CD4-positive, alpha-beta T cell treated with Interleukin-17A for 1 hour (primary cell): ENCODE measurements at regions not wholly inside any gene's neighbourhood (a gene's known extent, or its start where the extent isn't known, plus 50 kb on each side); places are given as distances from the start of the nearest gene placed in this dataset.

Experiments
- DNase-seq: peaks from one replicate; pipeline ENCODE4 v3.0.0-alpha.2; 2020

GRCh38 chr9:107119735-107120134 lies 163.3 kb upstream of the RAD23B start:
- no peak for DNase-seq

DNA sequence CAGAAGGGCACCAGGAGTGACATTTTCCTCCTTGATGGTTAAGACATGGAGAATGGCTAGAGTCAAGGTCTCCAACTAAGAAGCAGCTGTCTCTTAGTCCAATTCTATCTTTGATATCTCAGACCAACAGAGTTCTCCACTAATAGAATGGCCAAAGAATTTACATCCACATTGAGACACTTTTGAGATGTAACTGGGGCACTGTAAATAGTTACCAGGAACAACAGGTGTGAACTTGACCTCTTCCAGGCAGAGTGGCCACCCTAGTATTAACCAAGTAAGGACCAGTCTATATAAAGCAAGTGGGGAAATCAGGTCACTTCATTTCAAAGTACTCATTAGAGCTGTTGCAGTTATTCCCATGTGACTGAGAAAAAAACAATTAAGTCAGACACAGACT lies 159.7 kb upstream of the RAD23B start:
- no peak for DNase-seq

DNA sequence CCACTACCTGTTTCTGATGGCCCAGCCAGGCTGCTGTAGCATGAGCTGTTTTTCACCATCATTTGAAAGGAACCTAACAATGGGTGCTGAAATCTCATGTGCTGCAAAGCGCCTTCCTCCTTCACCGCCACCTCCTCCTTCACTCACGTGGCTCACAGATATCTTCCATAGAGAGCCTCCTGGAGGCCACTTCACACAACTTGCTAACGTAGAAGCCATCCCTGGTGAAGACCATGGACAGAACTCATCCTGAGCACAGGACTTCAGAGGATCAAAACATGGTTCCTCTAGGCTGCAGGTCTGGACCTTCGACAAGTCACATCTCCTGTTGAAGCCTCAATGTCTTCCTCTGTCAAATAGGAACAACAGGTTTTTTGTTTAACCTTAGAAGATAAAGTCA lies 155.5 kb upstream of the RAD23B start:
- DNase-seq: no peak

DNA sequence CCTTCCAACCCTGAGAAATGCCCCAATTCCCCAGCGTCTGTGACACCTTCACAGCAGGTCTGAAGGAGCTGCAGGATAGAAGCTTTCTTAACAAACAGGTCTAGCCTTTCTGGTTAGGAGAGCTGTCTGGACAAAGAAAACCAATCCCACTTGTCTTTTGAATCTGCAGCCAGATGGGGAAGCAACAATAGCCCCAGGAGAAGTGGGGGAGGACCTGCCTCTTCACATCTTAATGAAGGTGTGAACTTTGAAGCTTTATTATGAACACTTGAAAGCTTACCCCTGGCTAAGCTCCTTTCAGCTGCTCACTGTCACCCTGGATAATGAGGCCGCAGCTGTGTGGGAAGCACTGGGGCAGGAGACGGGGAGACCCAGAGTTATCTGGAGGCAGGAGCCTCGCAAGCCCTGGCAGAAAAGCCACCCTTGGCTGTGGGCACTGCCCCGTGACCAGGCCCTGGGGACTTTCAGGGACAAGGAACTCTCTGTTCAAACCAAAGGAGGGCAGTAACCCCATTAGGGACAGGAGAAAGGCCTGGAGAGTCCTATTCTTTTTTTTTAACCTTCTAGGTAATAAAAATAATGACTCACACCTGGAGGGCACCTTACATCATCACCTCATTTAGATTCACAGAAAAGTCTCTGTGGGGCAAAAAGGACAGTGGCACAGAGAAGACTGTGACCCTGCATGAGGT lies 151.8 kb upstream of the RAD23B start:
- no peak for DNase-seq

DNA sequence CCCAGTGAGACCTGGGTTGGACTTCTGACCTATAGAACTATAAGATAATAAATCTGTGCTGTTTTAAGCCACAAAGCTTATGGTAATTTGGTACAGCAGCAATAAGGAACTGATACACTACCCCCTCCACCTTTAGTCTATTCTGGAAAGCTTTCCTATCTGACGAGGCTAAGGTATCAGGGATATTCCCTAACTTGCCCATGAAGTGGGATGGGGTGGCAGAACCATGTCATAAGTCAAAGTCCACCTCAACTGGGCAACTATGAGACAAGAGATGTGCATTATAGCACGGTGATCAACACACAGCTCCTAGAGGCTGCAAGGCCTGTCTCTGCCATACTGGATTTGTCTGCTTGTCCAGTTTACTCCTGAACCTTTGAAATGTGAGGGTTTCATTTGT lies 146.8 kb upstream of the RAD23B start:
- no peak for DNase-seq

- DNase-seq: peak; percentile 10
Measured at GRCh38 chr9:107137495-107138202, 145.4 kb upstream of the RAD23B start.

DNA sequence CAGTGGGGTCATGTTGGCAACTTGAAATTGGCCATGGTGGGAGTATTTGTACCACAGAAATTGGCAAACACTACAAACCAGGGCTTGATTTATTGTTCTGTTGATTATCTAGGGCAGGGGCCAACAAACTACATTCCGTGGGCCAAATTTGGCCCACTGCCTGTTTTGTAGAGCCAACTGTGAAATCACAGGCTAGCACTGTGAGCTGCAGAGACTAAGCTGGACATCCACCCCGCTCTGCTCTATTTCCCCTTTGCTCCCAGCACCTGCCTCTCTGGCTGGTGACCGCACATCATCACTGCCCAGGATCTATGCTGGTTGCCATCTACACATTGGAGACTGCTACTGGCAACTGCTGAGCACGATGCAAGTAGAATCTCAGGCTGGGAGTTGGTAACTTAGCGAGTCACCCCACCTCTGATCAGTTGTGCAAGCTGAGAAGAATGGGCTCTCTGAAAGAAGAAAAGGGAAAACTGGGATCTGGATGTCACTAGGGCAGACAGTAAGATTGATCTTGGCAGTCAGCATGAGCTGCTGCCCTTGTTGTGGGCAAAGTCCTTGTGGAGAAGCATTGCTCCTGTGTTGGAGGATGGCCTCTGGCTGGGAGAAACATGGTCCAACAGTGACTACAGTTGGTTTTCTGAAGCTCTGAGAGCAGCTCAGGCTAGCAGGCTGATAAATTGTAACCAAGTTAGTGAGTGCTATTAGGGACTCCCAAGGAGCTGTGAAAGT lies 144.7 kb upstream of the RAD23B start:
- DNase-seq: no peak

DNA sequence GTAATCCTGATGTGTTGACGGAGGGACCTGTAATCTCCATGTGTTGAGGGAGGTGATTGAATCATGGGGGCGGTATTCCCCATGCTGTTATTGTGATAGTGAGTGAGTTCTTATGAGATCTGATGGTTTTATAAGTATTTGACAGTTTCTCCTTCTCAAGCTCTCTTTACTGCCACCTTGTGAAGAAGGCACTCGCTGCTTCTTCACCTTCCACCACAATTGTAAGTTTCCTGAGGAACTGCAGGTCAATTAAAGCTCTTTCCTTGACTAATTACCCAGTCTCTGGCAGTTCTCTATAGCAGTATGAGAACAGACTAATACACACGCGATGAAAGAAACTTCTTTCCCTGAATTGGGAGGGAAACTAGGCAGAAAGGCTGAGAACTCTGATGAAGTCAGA lies 141.1 kb upstream of the RAD23B start:
- DNase-seq: no peak

GRCh38 chr9:107142430-107142829 lies 140.6 kb upstream of the RAD23B start:
- DNase-seq: no peak

DNA sequence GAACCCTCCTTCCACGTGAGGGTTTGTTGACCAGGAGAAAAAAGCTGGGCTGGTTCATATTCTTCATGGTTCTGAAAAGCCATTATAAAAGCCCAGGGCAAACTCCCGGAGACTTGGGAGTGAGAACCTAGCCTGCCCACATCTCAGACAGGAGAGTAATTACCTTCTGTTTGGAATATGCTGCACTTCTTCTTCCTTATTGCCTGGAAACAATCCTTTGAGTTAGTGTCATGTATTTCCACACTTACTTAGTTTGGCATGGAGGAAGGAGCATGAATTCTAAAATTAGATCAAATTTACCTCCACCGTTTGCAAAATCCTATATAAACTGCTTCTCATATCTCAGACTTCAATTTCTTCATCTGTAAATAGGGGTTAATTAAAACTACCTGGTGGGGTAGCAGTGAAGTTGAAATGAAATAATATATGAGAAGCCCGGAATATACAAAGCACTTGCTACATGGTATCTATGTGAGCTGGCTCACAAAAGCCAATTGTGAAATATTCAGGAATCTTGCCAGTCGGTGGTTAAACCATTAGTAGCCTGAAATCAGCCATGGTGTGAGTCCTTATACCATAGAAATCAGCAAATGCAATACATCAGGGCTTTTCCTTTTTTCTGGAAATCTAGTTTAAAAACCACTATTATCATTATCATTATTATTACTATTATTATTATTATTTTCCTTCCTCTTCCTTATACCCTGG lies 140.0 kb upstream of the RAD23B start:
- DNase-seq: no peak

DNA sequence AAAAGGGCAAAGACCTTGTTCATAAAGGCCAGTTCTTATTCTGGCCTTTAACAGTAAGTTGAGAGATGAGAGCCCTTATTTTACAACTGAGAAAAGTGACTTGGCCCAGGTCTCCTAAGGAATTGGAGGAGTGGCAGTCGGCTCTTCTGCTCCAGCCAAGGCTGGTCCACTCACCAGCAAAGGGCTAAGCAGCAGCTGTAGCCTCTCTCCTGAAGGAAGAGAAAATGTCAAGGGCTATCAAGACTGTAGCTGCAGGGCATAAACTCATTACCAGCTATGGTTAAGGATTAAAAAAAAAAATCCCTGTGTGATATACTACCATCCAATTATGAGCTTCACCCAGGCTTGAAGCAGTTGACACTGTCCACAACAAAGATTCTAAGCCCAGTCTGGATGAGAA lies 138.6 kb upstream of the RAD23B start:
- DNase-seq: no peak

- DNase-seq: no peak
Measured at GRCh38 chr9:107147134-107147533, 135.9 kb upstream of the RAD23B start.

DNA sequence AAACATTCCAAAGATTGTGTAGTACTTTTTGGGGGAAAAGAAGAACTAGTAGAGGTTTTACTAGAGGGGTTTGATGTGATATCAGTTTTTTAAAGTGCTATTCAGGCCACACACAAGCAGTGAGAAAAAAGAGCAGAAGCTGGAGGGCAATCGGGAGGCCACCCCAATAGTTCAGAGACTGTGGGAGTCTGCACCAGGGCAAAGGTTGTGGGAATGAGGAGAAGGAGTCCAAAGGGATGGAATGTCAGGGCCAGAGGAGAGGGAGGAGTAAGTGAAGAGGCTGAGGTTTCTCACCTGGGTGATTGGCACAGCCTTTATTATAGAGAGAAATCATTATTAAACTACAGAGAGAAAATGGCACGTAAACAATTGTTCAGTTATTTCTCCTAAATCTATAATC lies 134.9 kb upstream of the RAD23B start:
- no peak for DNase-seq

GRCh38 chr9:107149756-107150155 lies 133.3 kb upstream of the RAD23B start:
- DNase-seq: no peak

GRCh38 chr9:107153336-107153735 lies 129.7 kb upstream of the RAD23B start:
- DNase-seq: no peak

DNA sequence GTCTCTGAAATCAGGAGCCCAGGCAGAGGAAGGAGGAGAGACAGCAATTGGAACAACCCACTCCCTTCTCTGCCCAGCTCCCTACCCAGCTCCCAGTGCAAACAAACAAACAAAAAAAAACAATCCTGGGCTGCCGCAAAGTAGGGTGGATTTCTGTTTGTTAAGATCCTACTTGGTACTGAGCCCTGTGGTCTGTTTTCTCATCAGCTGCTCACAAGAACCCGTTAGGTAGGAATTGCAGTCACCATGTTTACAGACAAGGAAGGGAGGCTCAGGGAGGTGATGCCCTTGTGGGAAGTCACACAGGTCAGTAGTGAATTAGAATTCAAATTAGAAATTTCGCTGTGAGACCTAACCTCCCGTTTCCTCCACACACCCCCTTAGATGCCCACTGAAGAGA lies 128.8 kb upstream of the RAD23B start:
- DNase-seq: no peak

- DNase-seq: no peak
Measured at GRCh38 chr9:107154766-107155165, 128.3 kb upstream of the RAD23B start.

- no peak for DNase-seq
Measured at GRCh38 chr9:107155244-107155817, 127.7 kb upstream of the RAD23B start.

GRCh38 chr9:107158321-107158720 lies 124.8 kb upstream of the RAD23B start:
- no peak for DNase-seq

DNA sequence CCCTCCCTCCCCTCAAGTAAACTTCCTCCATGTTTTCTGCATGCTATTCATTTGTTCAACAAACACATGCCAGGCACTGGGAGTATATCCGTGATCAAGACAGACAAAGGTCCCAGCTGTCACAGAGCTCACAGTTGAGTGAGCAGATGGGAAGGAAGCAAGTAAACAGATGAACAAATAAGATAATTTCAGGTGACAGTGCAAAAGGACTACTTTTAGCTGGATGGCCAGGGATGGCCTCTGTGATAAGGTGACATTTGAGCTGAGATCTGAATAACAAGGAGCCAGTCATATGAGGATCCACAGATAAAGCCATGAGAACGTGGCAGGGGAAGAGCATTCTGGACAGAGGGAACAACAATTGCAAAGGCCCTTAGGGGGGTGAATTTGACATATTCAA lies 121.7 kb upstream of the RAD23B start:
- DNase-seq: no peak

- no peak for DNase-seq
Measured at GRCh38 chr9:107163370-107163769, 119.7 kb upstream of the RAD23B start.

DNA sequence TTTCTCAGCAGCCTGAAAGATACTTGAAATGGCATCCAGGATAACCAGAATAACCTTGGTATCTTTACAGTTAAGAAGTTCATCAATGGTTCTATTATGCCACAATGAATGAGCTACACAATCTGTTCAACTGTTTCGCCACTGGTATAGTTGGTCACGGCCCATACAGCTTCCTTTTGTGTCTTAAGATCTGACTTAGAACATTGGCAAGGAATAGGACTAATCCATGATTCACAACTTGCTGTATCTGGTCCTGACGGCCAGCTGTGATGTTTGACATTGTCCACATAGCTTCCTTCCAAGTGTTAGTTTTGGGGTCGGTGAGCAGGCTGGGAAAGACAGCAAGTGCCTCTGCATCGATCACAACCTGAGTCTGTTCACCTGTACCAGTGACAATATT lies 113.3 kb upstream of the RAD23B start:
- no peak for DNase-seq

- DNase-seq: no peak
Measured at GRCh38 chr9:107170801-107171200, 112.3 kb upstream of the RAD23B start.
